SU-DHL-6 (cell line): ENCODE measurements at regions not wholly inside any gene's neighbourhood (a gene's known extent, or its start where the extent isn't known, plus 50 kb on each side); places are given as distances from the start of the nearest gene placed in this dataset.
"Not testable (repeated sequence)": the region's sequence is repeated elsewhere in the genome, so short reads cannot be mapped to it uniquely, and the experiment has no call there.

Experiments used
- EZH2phosphoT487 ChIP-seq: fragments of 200-600 bp; sonication (generic), shearing (Covaris generic); conservative IDR thresholded peaks from 2 replicates; pipeline ENCODE4 v1.6.1; 2018; ENCODE audit warnings: mild to moderate bottlenecking, antibody characterized with exemption, low read length, moderate library complexity, mixed read lengths
- TF ChIP-seq, protein P1 (sequence below): fragments of 200-600 bp; sonication (generic); IDR thresholded peaks from one replicate; pipeline ENCODE4 v1.5.1; 2017; ENCODE audit warnings: antibody characterized with exemption, mild to moderate bottlenecking, low read length, moderate library complexity; ENCODE audit not compliant: insufficient read depth, poor library complexity, severe bottlenecking

DNA sequence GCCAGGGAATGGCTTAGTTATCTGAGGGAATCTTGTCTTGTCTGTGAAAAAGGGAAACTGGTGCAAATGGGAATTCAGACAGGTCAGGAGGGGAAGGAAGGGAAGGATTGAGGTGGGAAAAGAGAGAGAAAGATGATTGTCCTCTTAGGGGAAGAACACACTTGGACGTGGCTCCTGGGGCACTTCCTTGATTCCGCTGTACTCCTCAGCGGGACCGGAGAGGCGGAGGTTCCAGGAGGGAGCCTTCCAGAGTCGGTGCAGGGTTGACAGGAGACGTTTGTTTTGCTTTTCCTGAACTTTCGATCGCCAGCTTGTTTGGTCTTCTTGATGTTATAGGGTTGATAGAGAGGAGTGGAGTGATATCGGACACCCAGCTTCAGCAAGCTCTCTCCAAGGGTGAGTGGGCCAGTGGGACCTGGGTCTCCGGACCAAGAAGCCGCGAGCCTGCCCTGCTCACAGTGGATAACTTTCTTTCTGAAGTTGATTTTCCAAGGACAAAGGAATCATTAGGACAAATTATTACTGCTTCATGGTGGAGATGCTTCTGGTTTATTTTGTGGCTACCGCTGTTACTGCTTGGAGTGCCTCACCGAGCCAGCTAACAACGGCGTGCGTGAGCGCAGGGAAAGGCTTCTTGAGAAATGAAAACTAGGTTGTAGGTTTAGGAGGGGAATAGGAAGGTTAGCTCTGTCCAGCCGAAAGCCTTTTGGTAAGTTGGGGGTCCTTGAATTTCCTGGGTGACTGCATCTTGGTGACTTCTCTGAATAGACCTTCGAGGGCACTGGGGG, 52.4 kb upstream of the APOD start:
- TF ChIP-seq EZH2phosphoT487, result not testable (repeated sequence)
- TF ChIP-seq, protein P1, sequence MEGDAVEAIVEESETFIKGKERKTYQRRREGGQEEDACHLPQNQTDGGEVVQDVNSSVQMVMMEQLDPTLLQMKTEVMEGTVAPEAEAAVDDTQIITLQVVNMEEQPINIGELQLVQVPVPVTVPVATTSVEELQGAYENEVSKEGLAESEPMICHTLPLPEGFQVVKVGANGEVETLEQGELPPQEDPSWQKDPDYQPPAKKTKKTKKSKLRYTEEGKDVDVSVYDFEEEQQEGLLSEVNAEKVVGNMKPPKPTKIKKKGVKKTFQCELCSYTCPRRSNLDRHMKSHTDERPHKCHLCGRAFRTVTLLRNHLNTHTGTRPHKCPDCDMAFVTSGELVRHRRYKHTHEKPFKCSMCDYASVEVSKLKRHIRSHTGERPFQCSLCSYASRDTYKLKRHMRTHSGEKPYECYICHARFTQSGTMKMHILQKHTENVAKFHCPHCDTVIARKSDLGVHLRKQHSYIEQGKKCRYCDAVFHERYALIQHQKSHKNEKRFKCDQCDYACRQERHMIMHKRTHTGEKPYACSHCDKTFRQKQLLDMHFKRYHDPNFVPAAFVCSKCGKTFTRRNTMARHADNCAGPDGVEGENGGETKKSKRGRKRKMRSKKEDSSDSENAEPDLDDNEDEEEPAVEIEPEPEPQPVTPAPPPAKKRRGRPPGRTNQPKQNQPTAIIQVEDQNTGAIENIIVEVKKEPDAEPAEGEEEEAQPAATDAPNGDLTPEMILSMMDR, result not testable (repeated sequence)
